GM12891 (cell line): ENCODE measurements at regions not wholly inside any gene's neighbourhood (a gene's known extent, or its start where the extent isn't known, plus 50 kb on each side); places are given as distances from the start of the nearest gene placed in this dataset.

Experiments
- POLR2A ChIP-seq: IDR thresholded peaks from 2 replicates; pipeline ENCODE4 v1.6.1; 2011; ENCODE audit warnings: low read depth, low read length, control low read depth
- POLR2AphosphoS5 ChIP-seq: IDR thresholded peaks from 2 replicates; pipeline ENCODE4 v1.6.1; 2011; ENCODE audit warnings: low read depth, low read length, control low read depth
- POU2F2 ChIP-seq: IDR thresholded peaks from 2 replicates; pipeline ENCODE4 v1.6.1; 2011; ENCODE audit warnings: low read depth, mild to moderate bottlenecking, control low read depth, low read length, moderate library complexity

- TF ChIP-seq POLR2AphosphoS5 (no peak), POU2F2 (no peak), POLR2A (no peak)
Observed at GRCh38 chr7:91518058-91518457, 253.8 kb downstream of the FZD1 start.
